GM23338 (cell line): ENCODE measurements at regions not wholly inside any gene's neighbourhood (a gene's known extent, or its start where the extent isn't known, plus 50 kb on each side); places are given as distances from the start of the nearest gene placed in this dataset.

Source experiments
- ATAC-seq: fragments of 200-7000 bp; cut with Tn5 transposase; 3 replicates; pipeline ENCODE4 v1.9.1; 2020
- DNase-seq: peaks from one replicate; pipeline ENCODE4 v3.0.0-alpha.2; 2015; ENCODE audit warnings: low spot score
- H2AFZ ChIP-seq: fragments of 200-600 bp; sonication (generic); 2 replicates; pipeline ENCODE4 v1.8.0; 2016; ENCODE audit warnings: antibody characterized with exemption, mild to moderate bottlenecking, moderate library complexity
- H3F3A ChIP-seq: fragments of 200-600 bp; sonication (generic); replicated peaks from 2 replicates; pipeline ENCODE4 v1.8.0; 2017; ENCODE audit warnings: antibody characterized with exemption, mixed run types, low read depth
- H3K27ac ChIP-seq: fragments of 200-600 bp; sonication (generic); 2 replicates; pipeline ENCODE4 v1.6.1; 2016; ENCODE audit warnings: low read depth
- H3K27me3 ChIP-seq: fragments of 200-600 bp; sonication (generic); 2 replicates; pipeline ENCODE4 v1.8.0; 2016; ENCODE audit warnings: mild to moderate bottlenecking, mixed run types, moderate library complexity; ENCODE audit not compliant: insufficient read depth
- H3K36me3 ChIP-seq: fragments of 200-600 bp; sonication (generic); 2 replicates; pipeline ENCODE4 v1.8.0; 2016; ENCODE audit warnings: mild to moderate bottlenecking; ENCODE audit not compliant: insufficient read depth
- H3K4me1 ChIP-seq: fragments of 200-600 bp; sonication (generic); 2 replicates; pipeline ENCODE4 v1.8.0; 2016; ENCODE audit warnings: mild to moderate bottlenecking, moderate library complexity; ENCODE audit not compliant: insufficient read depth
- H3K4me2 ChIP-seq: fragments of 200-600 bp; sonication (generic); 2 replicates; pipeline ENCODE4 v1.7.1; 2017; ENCODE audit warnings: mixed run types
- H3K4me3 ChIP-seq: fragments of 200-600 bp; sonication (generic); 2 replicates; pipeline ENCODE4 v1.6.1; 2016; ENCODE audit warnings: mixed run types
- H3K79me2 ChIP-seq: fragments of 200-600 bp; sonication (generic); replicated peaks from 2 replicates; pipeline ENCODE4 v1.8.0; 2017; ENCODE audit warnings: mild to moderate bottlenecking; ENCODE audit not compliant: insufficient read depth
- H3K9me2 ChIP-seq: fragments of 200-600 bp; sonication (generic); 2 replicates; pipeline ENCODE4 v1.8.0; 2017; ENCODE audit not compliant: insufficient read depth
- H4K20me1 ChIP-seq: fragments of 200-600 bp; sonication (generic); replicated peaks from 2 replicates; pipeline ENCODE4 v1.8.0; 2017; ENCODE audit warnings: mild to moderate bottlenecking; ENCODE audit not compliant: insufficient read depth
- H3K27ac Mint-ChIP-seq: 2 replicates; pipeline ENCODE4 v1.8.0; 2020; ENCODE audit warnings: inconsistent platforms, mild to moderate bottlenecking, moderate library complexity, mixed read lengths
- H3K27me3 Mint-ChIP-seq: 3 replicates; pipeline ENCODE4 v1.8.0; 2022; ENCODE audit warnings: low read depth, mild to moderate bottlenecking, moderate library complexity, mixed read lengths, inconsistent platforms; ENCODE audit not compliant: insufficient read depth, poor library complexity
- H3K36me3 Mint-ChIP-seq: 3 replicates; pipeline ENCODE4 v1.8.0; 2021; ENCODE audit warnings: low read depth, mild to moderate bottlenecking, inconsistent platforms, moderate library complexity, mixed read lengths
- H3K4me1 Mint-ChIP-seq: 3 replicates; pipeline ENCODE4 v1.8.0; 2020; ENCODE audit warnings: mild to moderate bottlenecking, inconsistent platforms, mixed read lengths
- H3K4me3 Mint-ChIP-seq: 3 replicates; pipeline ENCODE4 v1.8.0; 2021; ENCODE audit warnings: moderate library complexity, mild to moderate bottlenecking, inconsistent platforms, mixed read lengths
- H3K9me3 Mint-ChIP-seq: 3 replicates; pipeline ENCODE4 v1.8.0; 2020; ENCODE audit warnings: moderate library complexity, mild to moderate bottlenecking, inconsistent platforms, mixed read lengths
- CREB1 ChIP-seq: fragments of 250-450 bp; sonication (Bioruptor Pico); IDR thresholded peaks from 2 replicates; pipeline ENCODE4 v1.5.0; 2020; ENCODE audit warnings: low read depth, mild to moderate bottlenecking, moderate library complexity
- CTCF ChIP-seq, 2 experiments: fragments of 200-600 bp in 1 of 2; sonication (generic) in 1 of 2; conservative IDR thresholded peaks; 2 replicates each; pipeline versions ENCODE4 v1.5.1 to v1.6.1; 2016 to 2017; ENCODE audit warnings: antibody characterized with exemption in 2 of 2, low read depth in 2 of 2, mild to moderate bottlenecking in 2 of 2, moderate library complexity in 1 of 2
- ETS1 ChIP-seq: IDR thresholded peaks from 2 replicates; pipeline ENCODE4 v1.6.1; 2016; ENCODE audit warnings: antibody characterized with exemption
- EZH2 ChIP-seq: fragments of 200-600 bp; sonication (generic); IDR thresholded peaks from one replicate; pipeline ENCODE4 v1.8.0; 2017; ENCODE audit warnings: antibody characterized with exemption, mild to moderate bottlenecking, low read depth; ENCODE audit not compliant: unreplicated experiment
- EZH2phosphoT487 ChIP-seq: fragments of 200-600 bp; sonication (generic); IDR thresholded peaks from one replicate; pipeline ENCODE4 v1.8.1; 2018; ENCODE audit warnings: antibody characterized with exemption; ENCODE audit not compliant: unreplicated experiment
- JUNB ChIP-seq: IDR thresholded peaks from one replicate; pipeline ENCODE4 v1.6.1; 2016; ENCODE audit warnings: antibody characterized with exemption; ENCODE audit not compliant: unreplicated experiment
- NANOG ChIP-seq: IDR thresholded peaks from 2 replicates; pipeline ENCODE4 v1.6.1; 2016; ENCODE audit warnings: antibody characterized with exemption, borderline replicate concordance
- POLR2AphosphoS5 ChIP-seq: IDR thresholded peaks from 2 replicates; pipeline ENCODE4 v1.6.1; 2016; ENCODE audit warnings: antibody characterized with exemption, low read depth
- REST ChIP-seq: IDR thresholded peaks from one replicate; pipeline ENCODE4 v1.6.1; 2018; ENCODE audit warnings: antibody characterized with exemption; ENCODE audit not compliant: unreplicated experiment
- STAT1 ChIP-seq: IDR thresholded peaks from one replicate; pipeline ENCODE4 v1.6.1; 2016; ENCODE audit warnings: antibody characterized with exemption; ENCODE audit not compliant: unreplicated experiment
- ZNF114 ChIP-seq: fragments of 250-450 bp; sonication (Bioruptor Pico); IDR thresholded peaks from 2 replicates; pipeline ENCODE4 v1.5.0; 2020; ENCODE audit warnings: mild to moderate bottlenecking, moderate library complexity
- ZNF331 ChIP-seq: fragments of 250-450 bp; sonication (Bioruptor Pico); IDR thresholded peaks from 2 replicates; pipeline ENCODE4 v1.5.0; 2020; ENCODE audit warnings: low read depth, mild to moderate bottlenecking, moderate library complexity
- ZNF462 ChIP-seq: fragments of 250-450 bp; sonication (Bioruptor Pico); IDR thresholded peaks from 2 replicates; pipeline ENCODE4 v1.5.0; 2020; ENCODE audit warnings: mild to moderate bottlenecking, moderate library complexity

DNA sequence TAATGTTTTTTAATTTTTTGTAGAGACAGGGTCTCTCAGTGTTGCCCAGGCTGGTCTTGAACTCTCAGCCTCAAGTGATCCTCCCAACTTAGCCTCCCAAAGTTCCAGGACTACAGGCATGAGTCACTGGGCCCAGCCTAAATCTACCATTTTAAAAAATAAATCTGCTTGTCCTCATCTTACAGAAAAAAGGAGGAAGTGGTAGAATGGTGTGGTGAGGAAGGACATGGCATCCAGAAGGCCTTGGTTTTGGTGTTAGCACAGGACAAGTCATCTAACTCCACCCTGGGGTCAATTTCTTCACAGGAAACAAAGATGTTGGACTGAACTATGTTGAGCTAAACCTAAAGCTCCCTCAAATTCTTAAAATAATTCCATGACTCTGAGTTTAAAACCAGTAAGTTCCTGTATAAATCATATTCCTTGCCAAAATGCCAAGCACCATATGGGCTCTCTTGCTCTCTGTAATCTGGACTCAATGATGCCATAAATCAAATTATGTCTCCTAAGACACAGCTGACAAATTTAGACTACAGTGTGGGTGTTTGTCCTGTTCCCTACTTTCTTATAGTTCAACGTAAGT is 253.9 kb upstream of the NOCT start:
- Histone ChIP-seq H3K9me2 (no peaks in the 10 kb centered on the region), H3K4me3 (no peak overlapping the region), H3F3A (no peaks in the 10 kb centered on the region), H3K27ac (no peak overlapping the region), H3K36me3 (no peaks in the 10 kb centered on the region), H3K79me2 (no peaks in the 10 kb centered on the region), H3K4me2 (no peak overlapping the region), H4K20me1 (no peaks in the 10 kb centered on the region), H2AFZ (no peak overlapping the region), H3K4me1 (no peaks in the 10 kb centered on the region), H3K27me3 (no peaks in the 10 kb centered on the region)
- TF ChIP-seq STAT1 (no peak), JUNB (no peak), ZNF114 (CRISPR knock-in tag) (no peak), CREB1 (CRISPR knock-in tag) (no peak), ETS1 (no peak), ZNF331 (no peak), EZH2phosphoT487 (no peak), EZH2 (no peak), REST (no peak), NANOG (no peak), CTCF (conservative IDR thresholded peaks at IDR 0.05; ENCODE audit: low read depth in 2 of 2) (no peak), ZNF462 (CRISPR knock-in tag) (no peak), POLR2AphosphoS5 (no peak)
- no peak for DNase-seq
- H3K27me3 Mint-ChIP-seq = peaks cover 6% of the 10 kb centered on the region
- H3K4me1 Mint-ChIP-seq = peaks cover 13% of the 10 kb centered on the region
- ATAC-seq = no peak
- no peak overlapping the region for H3K4me3 Mint-ChIP-seq
- H3K27ac Mint-ChIP-seq = no peak overlapping the region
- H3K9me3 Mint-ChIP-seq = no peaks in the 10 kb centered on the region
- no peaks in the 10 kb centered on the region for H3K36me3 Mint-ChIP-seq
